Astrocyte (in vitro differentiated cells and primary cell): ENCODE measurements at regions not wholly inside any gene's neighbourhood (a gene's known extent, or its start where the extent isn't known, plus 50 kb on each side); places are given as distances from the start of the nearest gene placed in this dataset.

Experiments
- EZH2 ChIP-seq: IDR thresholded peaks from 2 replicates; pipeline ENCODE4 v1.6.1; 2012; ENCODE audit warnings: mild to moderate bottlenecking, low read length, inconsistent platforms; ENCODE audit not compliant: insufficient read depth
- TF ChIP-seq, protein P1 (sequence below): IDR thresholded peaks from 2 replicates; pipeline ENCODE4 v1.5.1; 2011; ENCODE audit warnings: low read depth, mild to moderate bottlenecking, inconsistent platforms, low read length, moderate library complexity; ENCODE audit not compliant: insufficient read depth

DNA sequence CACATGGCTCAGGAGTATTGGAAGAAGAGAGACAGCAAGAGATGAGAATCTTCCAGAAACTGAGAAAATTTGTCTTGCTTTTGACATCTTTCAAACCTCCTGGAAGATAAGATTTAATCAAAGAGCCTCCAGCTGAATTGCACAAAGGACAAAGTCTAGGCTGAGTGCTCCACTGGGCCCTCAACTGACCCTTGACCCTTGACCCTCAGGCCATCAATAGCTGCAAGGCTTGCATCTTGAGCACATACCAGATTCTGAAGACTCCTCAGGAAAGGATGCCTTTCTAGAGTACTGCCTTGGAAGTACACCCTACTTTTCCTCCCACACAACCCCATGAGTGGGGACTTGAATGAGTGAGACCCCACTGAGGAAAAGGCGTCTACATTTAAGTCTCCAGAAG lies 1125.5 kb downstream of the BCL11A start:
- TF ChIP-seq, protein P1, sequence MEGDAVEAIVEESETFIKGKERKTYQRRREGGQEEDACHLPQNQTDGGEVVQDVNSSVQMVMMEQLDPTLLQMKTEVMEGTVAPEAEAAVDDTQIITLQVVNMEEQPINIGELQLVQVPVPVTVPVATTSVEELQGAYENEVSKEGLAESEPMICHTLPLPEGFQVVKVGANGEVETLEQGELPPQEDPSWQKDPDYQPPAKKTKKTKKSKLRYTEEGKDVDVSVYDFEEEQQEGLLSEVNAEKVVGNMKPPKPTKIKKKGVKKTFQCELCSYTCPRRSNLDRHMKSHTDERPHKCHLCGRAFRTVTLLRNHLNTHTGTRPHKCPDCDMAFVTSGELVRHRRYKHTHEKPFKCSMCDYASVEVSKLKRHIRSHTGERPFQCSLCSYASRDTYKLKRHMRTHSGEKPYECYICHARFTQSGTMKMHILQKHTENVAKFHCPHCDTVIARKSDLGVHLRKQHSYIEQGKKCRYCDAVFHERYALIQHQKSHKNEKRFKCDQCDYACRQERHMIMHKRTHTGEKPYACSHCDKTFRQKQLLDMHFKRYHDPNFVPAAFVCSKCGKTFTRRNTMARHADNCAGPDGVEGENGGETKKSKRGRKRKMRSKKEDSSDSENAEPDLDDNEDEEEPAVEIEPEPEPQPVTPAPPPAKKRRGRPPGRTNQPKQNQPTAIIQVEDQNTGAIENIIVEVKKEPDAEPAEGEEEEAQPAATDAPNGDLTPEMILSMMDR, result no peak
- TF ChIP-seq EZH2, result no peak
